M059J (cell line): ENCODE measurements at regions not wholly inside any gene's neighbourhood (a gene's known extent, or its start where the extent isn't known, plus 50 kb on each side); places are given as distances from the start of the nearest gene placed in this dataset.

Experiments used
- DNase-seq: peaks from one replicate; pipeline ENCODE4 v3.0.0-alpha.2; 2012; ENCODE audit warnings: low read depth

DNA sequence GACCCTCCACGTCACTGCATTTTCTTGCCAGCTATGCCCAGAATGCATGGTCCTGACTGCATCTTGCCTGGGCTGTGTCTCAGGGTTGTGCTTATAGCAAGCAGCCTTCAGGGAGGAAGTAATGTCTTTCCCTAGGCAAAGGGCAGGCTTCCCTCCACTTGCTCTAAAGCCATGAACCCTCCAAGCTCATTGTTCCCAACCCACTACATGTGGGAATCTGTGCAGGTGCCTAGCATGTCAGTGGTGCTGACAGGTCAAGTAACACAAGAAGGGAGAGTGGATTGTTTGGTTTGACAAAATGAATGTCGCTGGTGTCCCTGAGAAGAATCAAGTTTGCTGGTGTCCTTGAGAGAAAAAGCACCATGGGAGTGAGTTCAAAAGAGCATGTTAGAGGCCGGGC, 53.9 kb upstream of the UCN3 start:
- DNase-seq, result no peak

DNA sequence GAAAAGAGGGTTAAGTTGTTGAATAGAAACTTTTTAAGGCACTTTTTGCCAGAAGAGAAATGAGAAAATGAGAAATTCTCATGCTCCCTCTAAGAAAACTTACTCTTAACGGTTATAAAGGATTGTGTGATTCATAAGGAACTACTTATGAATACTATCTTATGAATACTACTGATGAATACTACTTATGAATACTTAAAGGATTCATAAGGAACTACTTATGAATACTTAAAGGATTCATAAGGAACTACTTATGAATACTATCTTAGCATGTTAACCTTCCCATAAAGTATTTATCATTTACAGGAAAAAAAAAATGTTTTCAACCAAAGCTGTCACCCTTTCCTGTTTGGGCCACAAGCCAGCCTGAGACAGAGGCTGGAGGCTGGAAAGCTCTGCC, 53.1 kb upstream of the UCN3 start:
- no peak for DNase-seq

DNA sequence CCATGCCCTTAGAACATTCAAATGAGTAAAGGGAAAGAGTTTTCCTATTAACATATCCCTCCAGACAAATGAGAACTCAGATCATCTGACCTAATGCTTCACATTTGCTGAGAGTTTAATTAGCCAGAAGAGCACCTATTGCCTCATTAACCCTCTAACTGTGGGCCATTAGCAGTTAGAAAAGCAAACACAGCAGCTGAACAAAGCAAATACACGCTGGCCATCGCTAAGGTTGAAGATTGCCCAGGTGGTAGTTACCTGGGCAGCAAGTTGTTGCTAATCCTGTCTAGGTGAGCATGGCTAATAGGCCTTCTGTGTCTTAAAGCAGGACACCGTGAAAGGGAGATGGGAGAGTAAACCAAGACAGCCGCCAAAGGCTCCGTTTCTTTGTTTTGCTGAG, 49.9 kb upstream of the UCN3 start:
- no peak for DNase-seq
